Hematopoietic multipotent progenitor cell treated with erythropoietin and hydrocortisone succinate and interleukin-3 and kit ligand, for 17 days (in vitro differentiated cells): ENCODE measurements at regions not wholly inside any gene's neighbourhood (a gene's known extent, or its start where the extent isn't known, plus 50 kb on each side); places are given as distances from the start of the nearest gene placed in this dataset.

Experiments used
- DNase-seq: peaks from one replicate; pipeline ENCODE4 v3.0.0-alpha.2; 2015; ENCODE audit warnings: low spot score

GRCh38 chr15:95252404-95252803, 1021.0 kb downstream of the MCTP2 start:
- DNase-seq: no peak

GRCh38 chr15:95254263-95254662, 1022.9 kb downstream of the MCTP2 start:
- no peak for DNase-seq

- peak; percentile 6 for DNase-seq
Observed at GRCh38 chr15:95259513-95259912, 1028.2 kb downstream of the MCTP2 start.

DNA sequence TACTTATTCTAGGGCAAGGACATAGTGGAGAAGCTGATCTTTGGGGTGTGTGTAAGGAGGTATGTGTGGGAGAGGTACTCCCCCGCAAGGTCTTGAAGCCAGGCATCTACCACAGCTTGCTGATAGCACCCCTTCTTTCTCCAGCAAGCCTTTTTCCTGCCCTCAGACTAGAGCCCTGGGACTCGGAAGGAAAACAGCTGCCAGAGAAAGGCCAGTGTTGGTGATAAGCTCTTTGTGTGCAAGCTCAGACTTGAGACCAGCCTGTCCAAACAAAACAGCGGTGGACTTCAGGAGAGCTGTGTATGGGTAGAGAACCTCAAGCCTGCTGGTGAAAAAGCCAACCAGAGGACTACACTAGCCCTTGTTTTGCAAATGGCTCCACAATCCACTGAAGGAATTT, 1028.6 kb downstream of the MCTP2 start:
- no peak for DNase-seq

DNA sequence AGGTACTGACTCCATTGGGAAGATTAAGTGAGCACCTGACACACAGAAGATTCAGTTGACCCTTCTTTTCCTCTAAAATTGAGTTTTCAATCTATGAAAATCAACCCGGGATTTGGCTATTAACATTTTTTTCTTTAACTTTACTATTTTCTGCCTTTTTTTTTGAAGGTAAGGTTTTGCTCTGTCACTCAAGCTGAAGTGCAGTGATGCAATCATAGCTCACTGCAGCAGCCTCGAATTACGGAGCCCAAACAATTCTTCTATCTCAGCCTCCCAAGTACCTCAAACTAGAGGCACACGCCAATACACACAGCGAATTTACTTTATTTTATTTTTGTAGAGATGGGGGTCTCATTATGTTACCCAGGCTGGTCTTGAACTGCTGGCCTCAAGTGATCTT, 1029.5 kb downstream of the MCTP2 start:
- DNase-seq: no peak

DNA sequence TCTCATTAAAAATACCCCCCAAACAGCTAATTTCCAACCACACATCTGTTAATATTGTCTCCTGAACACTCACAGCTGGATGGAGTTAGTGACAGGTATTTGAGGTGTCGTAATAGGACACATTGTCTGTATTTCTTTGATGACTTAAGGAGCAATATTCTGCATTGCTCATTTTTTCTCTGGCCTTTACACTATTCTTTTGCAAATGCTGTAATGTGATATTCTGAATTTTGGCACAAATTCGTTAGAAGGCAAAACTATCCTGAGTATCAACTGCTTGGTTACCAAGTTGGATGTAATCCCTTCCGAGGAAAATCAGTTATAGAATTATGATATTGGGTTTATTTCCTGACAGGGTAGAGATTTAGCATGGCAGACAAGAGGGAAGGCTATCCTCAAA, 1030.2 kb downstream of the MCTP2 start:
- no peak for DNase-seq

- no peak for DNase-seq
Observed at GRCh38 chr15:95261968-95262367, 1030.6 kb downstream of the MCTP2 start.

DNA sequence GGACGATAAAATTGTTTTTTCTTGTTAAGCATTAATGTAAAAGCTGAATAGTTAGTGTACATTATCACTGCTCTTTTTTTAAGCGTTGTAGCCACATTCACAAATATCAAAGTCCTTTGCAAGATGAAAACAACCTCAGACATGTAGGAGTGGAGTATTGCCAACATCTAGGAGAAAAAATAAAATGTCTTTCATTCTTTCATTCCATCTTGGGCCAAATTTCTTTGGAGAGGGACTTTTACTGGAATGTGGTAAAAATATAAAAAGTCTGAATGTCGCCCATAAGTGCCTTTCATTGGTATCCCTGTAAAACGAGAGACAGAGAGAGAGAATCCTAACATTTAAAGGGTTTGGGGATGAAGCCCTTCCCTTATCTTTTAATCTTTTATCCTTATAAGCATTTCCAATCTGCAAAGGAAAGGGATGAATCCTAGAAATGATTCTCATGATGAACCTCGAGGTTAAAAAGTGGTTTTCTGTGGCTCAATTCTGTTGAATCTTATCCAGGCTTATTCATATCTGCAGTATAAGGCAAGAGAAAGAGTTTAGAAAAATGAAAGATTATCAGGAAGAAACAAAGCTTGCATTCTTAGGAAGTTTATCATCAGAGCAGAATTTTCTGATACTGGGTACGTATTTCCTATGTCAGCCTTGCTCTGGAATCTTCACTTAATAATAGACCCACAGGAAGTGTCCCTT, 1031.7 kb downstream of the MCTP2 start:
- no peak for DNase-seq

- DNase-seq: no peak
Observed at GRCh38 chr15:95263751-95264150, 1032.4 kb downstream of the MCTP2 start.

- DNase-seq: no peak
Observed at GRCh38 chr15:95265419-95265997, 1034.1 kb downstream of the MCTP2 start.

GRCh38 chr15:95266451-95267061, 1035.2 kb downstream of the MCTP2 start:
- no peak for DNase-seq

DNA sequence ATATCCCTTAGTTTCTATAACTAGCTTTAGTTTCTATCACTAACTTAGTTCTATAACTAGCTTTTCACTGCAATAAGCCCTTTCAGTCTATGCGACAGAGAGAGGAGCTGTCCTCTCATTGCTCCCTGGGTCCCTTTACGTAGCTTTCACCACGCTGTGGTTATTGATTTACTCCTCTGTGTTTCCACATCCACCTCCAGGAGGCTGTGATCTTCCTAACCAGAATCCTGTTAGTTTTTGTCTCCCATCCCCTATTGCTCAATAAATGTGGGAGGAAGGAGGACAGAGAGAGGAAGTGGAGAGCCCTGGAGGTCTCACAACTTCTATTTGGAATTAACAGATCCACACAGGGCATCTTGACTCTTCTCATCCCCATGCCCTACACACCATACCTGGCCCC, 1036.1 kb downstream of the MCTP2 start:
- no peak for DNase-seq

DNA sequence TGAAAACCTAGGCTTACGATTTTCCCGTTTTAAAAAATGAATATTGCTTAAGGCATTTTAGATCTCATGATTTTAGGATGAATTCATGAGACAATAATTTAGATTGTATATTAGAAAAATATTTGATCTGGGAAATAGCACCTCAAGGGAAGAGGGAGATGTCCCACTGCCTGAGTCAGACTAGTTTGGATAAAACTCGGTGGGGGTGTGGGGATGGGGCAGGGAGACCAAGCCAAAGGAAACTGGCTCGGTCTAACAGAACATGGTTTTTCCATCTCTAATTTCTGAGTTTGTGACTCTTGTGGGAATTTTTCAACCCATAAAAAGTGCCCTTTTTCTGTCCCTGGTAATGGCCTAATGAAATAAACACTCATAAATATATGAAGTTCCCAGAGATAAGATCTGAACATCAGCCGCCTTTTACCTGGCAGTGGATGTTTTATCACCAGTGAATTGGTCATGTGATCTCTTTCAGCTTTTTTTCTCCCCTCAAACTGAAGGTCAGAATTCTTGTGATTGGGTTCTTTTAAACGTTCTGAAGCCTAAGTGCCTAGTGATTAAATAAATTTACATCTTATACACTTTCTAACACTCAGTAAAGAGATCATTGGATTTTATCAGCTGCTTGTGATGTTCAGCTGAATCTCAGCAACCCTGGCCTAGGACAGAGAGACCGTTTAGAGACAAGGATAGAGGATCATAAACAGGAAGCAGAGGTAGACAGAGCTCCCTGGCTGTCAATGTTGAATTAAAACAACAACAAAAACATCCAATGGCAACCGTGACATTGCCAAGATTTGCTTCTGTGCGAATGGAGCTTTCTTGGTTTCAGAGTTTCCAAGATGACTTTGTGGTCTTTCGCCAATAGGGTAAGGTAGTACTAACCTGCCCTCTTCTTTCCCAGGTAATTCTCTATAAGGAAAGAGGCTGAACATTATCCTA, 1038.2 kb downstream of the MCTP2 start:
- no peak for DNase-seq

DNA sequence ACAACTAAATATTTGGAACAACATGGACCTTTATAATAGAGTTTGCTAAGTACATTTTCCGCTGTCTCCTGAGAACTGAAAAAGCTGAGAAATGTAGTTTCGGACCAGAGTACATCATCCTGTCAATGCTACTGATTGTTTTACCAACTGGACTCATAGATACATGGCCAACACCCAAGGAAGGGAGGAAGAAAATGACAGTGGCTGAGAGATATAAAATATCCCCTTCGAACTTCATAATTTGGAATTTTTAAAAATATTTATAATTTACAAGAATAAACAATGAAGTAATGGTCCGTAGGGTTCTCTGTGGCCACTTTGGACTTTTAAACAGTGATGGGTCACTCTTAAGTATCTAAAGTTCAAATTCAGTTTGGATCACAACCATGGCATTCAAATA, 1042.7 kb downstream of the MCTP2 start:
- DNase-seq: no peak

DNA sequence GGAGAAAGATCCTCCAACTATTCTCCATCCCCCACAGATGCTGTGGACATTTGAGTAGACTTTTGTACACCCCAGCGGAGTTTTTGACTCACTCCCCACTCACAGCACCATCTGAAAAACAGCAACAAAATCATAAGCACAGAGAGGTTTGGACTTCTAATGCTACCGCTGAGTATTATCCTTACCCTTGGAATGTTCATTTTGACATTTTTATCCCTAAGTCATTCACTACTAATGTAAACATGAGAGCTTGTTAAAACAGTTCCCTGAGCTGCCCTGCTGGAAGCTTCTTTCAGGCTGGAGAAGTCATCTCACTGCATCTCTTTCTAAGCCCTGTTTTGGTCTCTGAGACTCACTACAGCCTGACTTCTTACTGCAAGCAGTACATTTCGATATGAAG, 1045.9 kb downstream of the MCTP2 start:
- DNase-seq: no peak

- DNase-seq: no peak
Observed at GRCh38 chr15:95278532-95279245, 1047.3 kb downstream of the MCTP2 start.

GRCh38 chr15:95279277-95280019, 1048.1 kb downstream of the MCTP2 start:
- no peak for DNase-seq

- no peak for DNase-seq
Observed at GRCh38 chr15:95280711-95281110, 1049.3 kb downstream of the MCTP2 start.

DNA sequence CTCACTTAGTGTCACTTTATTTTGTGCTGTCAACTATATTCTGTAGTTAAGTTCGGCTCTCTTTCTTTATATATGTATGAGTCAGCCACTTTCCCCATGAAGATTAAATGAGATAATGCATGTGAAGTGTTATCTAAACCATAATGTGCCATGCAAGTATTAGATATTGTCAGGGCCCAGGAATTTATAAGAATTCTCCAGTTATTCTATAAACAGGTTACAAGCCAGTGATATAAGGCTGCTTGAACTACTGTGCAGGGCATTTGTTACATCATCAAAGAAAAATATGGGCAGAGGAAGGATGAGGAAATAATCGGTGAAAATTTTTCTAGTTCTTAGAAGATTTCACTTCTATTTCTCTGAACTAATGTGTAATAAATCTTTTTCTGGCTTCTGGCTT, 1049.0 kb upstream of the NR2F2 start:
- DNase-seq: no peak

DNA sequence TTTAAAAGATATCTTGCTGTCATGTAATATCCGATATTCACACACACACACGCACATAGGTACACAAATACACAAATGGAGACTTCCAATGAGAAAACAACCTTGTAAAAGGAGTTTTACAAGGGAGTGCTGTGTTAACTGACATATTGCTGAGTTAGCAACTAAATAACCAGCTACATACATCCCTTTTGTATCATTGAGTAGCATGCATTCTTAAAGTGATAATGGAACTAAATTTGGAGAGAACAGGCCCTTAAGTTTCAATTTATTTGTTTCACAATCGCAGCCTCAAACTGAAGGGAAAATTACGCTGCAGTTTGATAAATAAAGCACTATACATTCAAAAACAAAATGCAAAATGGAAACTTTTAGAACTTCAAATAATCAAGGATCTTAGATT, 1046.0 kb upstream of the NR2F2 start:
- no peak for DNase-seq

- no peak for DNase-seq
Observed at GRCh38 chr15:95284933-95285421, 1045.5 kb upstream of the NR2F2 start.
